IPS-NIHi7 (cell line): ENCODE measurements at regions not wholly inside any gene's neighbourhood (a gene's known extent, or its start where the extent isn't known, plus 50 kb on each side); places are given as distances from the start of the nearest gene placed in this dataset.
"Not testable (repeated sequence)": the region's sequence is repeated elsewhere in the genome, so short reads cannot be mapped to it uniquely, and the experiment has no call there.

Experiments
- DNase-seq: peaks from one replicate; pipeline ENCODE4 v3.0.0; 2012; ENCODE audit warnings: mixed read lengths; ENCODE audit errors: extremely low spot score

DNA sequence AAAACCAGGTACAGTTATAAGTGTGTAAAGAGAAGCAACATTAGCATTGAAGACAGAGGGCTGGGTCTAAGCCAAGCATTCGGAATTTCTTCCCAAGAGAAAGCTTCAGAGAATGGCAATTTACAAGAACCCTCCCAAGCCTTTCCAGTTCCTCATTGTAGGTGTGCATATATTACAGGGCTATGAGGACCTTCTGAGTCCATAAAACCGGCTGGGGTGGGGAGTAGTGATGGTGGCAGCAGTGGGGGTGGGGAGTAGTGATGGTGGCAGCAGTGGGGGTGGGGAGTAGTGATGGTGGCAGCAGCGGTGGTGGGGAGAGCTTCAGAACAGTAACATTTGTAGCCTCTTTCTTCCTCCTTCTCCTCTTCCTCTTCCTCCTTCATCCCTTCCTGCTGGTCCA is 368.7 kb upstream of the UMPS start:
- DNase-seq: no peak

DNA sequence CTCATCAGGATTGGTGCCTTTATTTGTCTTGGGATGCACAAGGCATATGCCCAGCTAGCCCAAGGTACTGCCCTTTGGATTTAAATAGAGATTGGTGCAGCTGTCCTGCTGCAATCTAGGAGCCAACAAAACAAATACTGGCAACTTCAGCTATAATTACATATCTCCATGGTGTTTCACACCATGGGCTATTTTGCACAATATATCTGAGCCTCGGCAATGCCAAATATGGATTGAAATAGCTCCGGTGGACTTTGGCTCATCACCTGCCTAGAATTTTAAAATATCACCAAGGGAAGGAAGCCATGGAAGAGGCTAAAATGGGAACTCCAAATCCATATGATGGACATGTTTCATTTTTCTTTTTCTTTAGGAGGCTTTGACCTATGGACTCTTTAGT is 367.8 kb upstream of the UMPS start:
- DNase-seq: no peak

DNA sequence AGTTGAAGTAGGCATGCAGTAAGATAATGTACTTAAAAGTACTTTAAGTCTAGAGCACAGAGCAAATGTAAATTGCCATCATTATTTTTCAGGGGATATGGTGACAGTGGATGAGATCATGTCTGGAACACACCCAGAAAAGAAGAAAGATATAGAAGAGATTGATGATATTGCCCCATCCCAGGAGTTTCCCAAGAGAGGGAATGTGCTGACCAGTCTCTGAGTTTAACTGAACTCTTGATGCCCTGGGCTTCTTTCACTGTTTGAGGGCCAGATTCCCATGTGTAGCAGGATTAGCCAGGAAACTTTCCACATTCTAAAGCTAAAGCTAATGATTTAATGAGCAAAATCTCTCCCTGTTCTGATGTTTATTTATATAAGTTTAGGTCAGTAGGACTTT is 366.8 kb upstream of the UMPS start:
- DNase-seq: no peak

DNA sequence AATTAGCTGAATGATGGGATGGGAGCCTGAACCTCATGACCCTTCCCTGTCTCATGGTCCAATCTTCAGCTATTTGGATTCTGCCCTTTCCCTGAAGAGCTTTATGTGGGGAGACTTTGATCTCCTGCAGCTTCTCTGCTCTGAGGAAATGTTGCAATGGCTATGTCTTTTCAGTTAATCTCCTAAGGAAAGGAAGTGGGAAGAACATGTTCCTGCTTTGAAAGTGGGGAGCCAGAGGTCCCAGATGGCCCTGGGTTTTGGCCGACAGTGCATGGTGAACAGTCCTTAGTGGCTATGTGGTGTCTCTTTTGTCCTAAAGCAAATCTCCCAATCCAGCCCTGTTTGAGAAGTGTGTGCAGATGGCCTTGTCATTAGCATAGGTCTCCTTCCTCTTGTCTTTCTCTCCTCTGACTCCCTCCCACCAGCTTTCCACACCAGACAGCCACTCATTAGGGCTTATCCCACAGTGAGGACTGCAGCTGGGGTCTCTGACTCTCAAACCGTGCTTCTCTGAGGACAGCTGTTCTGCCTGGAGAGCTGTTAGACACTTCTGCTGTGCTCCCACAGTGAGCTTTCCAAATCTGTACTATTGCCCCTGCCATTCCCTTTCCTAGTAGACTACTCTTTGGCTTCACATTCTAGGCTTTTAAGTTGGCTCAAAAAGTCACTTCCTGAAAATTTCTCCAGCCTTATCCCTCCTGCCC is 365.8 kb upstream of the UMPS start:
- no peak for DNase-seq

DNA sequence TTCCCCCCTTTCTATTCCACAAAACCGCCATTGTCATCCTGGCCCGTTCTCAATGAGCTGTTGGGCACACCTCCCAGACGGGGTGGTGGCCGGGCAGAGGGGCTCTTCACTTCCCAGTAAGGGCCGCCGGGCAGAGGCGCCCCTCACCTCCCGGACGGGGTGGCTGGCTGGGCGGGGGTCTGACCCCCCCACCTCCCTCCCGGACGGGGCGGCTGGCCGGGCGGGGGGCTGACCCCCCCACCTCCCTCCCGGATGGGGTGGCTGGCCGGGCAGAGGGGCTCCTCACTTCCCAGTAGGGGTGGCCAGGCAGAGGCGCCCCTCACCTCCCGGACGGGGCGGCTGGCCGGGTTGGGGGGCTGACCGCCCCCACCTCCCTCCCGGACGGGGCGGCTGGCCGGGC is 363.6 kb upstream of the UMPS start:
- not testable (repeated sequence) for DNase-seq

DNA sequence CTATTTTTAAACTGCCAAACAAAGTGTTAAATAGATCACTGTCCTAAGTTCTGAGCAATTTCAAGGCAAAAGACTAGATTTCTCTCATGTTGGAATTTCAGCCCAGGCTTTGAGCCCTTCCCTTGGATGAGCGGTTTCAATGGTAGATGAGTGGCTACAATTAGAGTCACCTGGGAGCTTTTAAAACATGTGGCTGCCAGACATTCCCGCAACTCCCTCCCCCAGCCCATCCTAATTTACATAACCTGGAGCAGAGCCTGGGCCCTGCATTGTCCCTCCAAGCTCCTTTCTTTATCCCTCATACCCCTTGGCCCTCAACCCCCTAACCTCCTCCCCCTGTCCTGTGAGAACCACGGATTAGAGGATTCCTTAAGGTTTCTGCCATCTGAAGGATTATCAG is 357.5 kb upstream of the UMPS start:
- DNase-seq: peak; percentile 62

DNA sequence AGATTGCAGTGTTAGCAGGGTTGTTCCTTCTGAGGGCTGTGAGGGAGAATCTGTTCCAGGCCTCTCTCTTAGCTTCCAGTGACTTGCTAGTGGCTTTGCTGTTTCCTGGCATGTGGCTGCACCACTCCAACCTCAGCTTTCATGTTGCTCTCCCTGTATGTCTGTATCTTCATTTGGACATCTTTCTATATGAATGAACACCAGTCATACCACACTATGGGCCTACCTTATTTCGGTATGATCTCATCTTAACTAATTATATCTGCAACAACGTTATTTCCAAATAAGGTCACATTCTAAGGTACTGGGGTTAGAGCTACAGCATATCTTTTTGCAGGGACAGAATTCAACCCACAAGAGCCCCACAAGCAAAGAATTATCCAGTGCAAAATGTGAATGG is 356.7 kb upstream of the UMPS start:
- DNase-seq: no peak

DNA sequence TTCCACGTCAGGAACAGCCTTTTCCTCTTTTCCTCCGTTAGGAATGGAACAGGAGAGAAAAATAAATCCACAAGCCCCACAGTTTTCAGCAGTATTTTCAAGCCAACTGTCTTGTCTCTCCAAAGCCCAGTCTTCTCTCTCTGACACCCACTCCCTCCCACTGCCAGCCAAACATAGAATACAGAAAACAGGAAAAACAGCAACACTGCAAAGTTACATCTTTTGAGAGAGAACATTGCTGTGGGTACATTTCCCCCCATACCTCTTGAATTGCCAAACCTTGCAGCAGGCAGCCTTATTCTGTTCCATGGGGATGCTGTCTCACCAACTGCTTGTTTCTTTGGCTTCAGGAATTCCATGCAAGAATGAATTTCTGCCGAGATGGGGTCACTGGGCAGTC is 355.7 kb upstream of the UMPS start:
- DNase-seq: no peak

DNA sequence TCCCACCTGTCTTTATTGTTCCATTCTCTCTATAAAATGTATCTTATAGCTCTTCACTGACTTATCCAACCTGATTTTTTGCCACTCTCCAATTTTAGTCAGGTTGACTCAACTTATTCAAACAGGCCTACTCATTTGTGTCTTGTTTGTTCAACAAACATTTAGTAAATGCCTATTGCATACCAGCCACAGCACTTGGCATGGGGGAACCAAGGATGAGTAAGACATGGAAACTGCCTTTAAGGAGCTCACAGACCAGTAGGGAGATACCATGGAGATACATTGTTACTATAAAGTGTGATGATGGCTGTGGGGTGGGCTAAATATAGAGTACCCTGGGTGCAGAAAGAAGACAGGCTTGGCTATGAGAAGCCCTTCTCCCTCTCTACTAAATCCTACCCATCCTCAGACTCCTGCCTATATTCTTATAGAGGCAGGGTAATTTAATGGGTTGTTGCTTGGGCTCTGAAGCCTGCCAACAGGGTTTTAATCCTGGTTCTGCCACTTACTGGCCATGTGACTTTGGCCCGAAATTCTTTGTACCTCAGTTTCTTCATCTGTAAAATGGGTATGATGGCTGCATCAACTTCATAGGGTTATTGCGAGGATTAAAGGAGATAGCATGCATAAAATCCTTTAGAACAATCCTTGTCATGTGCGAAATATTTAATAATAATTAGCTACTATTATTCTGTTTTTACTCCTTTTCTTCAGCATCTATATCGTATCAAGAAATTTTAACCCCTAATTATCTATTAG is 348.5 kb upstream of the UMPS start:
- no peak for DNase-seq

DNA sequence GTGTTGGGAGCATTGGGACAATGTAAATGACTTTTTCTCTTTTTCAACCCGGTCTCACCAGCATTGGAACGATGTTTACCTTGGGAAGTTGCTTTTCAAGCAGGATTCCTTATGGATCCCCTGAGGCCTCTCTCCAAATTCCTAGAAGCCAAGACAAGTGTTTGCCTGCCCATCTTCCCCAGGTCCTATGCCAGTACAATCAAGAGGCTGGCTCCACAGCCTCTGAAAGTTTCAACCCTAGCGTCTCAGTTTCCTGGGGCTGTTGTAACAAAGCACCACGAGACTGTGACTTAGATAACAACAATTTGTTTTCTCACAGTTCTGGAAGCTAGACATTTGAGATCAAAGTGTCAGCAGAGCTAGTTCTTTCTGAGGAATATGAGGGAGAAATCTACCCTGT is 347.2 kb upstream of the UMPS start:
- no peak for DNase-seq

DNA sequence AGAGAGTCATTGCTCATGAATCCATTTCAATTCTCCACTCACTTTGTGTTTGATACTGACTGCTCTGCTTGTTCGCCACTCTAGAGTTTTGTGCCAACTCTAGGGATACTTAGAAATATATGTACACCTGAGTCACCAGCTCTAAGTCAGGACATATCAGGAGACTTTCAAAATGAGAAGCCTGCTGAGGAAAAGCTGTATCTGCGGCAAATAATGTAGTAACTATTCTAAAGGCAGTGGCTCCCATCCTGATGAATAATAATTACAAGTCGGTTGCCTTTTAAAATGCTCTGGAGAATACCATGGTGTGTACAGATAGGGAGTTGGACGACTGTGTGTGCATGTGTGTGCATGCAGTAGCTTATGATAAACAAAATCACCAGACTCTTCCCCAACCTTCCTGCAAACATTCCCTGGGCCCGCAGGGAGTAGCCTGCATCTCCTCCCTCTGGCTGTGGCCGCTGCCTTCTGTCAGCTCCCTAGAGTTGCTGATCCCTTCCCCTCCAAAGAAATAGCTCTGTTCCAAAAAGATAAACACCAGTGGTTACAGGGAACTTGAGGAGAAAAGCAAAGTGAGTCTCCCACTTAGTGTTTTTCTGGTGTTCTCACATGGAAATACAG is 346.3 kb upstream of the UMPS start:
- no peak for DNase-seq

DNA sequence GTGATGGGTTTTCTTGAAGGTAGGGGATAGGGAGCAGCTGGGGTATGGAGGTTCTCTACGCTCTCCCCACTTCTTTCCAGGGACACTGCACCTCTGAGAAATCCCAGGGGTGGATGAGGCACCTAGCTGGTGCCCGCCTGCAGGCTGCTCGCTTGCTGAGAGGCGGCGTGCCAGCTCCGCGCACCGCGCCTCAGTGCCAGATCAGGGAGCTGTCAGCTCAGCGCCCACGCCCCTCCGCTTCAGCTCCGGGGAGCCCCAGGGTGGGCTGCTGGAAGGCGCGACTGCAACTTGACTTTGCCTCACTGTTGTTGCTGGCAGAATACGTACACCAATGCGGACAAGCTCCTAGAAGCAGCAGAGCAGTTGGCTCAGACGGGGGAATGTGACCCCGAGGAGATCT is 345.7 kb upstream of the UMPS start:
- no peak for DNase-seq

DNA sequence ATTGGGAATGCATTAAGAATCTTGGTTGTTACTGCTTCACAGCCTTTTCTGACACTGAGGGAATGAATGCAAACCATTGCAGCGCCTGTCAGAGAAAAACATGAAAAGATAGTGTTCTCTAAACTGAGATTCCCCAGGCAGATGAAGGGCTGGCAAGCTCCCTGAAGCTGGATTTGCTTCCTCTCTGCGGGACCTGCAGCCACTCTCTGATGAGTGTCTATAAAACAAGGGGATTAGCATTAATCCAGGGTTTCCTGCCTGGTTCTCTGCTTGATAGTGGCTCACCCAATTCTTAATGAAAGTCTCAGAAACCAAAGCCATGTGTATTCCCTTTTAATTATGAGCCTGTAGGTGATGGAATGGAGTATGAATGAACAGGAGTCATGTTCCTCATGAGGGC is 344.3 kb upstream of the UMPS start:
- no peak for DNase-seq

DNA sequence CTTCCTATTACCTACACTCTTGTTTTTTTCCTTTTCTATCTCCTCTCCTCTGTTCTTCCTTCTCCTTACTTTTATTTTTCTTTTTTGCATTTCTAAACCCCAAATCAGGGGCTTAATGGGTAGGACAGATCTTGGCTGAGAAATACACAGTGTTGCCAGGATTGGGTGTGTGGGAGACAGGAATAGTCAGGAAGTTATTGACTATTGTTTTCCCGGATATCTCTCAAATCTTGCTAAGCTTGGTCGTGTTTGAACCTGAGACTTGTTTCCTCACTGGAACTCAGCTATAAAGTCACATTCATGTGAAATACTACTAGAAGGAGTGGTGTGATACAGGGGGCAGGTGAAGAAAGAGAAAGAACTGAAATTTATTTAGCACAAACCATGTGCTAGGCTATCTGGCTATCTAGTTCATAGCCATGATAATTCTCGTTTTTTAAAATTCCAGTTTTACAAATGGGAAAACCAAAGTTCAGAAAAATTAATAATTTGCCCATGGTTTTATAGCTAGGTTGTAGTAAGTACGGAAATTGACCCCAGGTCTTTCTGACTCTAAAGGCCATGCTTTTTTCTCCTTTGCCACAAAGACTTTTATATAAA is 343.2 kb upstream of the UMPS start:
- no peak for DNase-seq

DNA sequence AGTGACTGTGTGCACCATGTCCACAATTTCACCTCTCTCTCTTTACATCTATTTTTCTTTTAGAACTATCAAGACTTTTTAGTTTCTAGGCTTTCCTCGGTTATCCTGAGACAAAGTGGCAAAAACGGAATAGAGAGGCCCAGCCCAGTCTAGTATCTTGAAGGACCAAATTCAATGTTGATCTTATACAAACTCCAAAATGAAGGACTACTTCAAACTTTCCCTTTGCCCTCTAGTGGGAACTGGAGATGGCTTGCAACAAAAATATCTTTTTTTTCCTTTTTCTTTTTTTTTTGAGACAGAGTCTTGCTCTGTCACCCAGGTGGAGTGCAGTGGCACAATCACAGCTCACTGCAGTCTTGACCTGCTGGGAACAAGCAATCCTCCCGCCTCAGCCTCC is 338.5 kb upstream of the UMPS start:
- DNase-seq: no peak

DNA sequence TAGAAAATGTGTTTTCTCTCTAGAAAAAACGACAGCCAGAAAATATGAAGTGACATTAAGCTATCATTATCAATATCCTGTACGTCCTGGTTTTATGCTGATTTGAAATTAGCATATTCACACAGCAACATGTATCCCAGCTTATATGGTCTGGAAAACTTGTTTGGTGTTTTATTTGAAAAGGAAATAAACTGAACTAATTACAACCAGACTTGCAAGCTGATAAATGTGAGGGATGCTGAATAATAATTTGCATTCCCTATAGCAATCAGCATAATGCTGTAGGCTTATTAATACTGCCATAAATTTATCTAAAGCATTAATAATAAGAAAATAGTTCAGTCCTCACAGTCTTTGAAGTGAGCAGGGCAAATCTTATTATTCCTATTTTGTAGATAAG is 336.9 kb upstream of the UMPS start:
- no peak for DNase-seq

DNA sequence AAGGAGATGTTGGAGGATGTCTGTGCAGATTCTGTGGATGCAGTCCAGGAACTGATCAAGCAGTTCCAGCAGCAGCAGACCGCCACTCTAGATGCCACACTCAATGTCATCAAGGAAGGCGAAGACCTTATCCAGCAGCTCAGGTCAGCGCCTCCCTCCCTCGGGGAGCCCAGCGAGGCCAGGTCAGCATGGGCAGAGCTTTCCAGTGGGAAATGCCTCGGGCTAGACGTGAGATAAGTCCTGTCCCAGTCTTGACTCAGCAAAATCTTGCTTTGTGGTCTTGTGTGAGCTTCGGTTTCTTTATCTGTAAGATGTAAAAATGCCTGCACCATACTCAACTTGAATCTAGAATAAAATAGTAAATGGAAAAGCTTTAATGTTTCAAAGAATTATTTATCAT is 335.1 kb upstream of the UMPS start:
- no peak for DNase-seq

DNA sequence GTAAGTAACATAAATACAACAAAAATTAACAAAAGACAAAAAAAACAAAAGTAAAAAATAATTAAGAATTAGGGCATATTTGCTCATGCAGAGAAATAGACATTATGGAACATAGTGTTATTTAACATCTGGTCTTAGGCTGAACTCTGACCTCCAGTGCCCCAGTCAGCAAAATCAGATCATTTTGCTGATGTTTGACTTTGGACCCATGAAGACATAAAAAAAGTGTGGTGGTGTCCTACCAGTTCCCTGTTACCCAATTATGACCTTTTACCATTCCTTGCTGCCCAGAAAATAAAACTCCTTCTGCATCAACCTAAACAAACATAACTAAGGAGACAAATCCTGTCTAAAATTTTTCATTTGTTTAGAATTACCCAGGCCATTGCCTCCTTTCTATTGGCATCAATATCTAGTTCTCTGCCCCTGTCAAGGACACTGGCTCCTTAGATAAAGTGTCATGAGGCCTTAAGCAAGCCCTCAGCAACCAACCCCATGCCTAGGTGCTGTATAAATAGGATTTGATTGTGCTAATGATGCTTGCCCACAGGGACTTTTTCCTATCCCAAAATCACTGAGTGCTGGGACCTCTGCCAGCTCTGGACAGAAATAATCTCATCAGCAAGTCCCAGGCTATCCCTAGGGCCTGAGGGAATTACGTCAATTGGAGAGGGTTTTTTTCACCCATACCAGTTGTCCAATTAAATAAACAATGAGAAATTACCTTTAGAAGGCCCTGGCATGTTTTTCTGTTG is 334.5 kb upstream of the UMPS start:
- no peak for DNase-seq

DNA sequence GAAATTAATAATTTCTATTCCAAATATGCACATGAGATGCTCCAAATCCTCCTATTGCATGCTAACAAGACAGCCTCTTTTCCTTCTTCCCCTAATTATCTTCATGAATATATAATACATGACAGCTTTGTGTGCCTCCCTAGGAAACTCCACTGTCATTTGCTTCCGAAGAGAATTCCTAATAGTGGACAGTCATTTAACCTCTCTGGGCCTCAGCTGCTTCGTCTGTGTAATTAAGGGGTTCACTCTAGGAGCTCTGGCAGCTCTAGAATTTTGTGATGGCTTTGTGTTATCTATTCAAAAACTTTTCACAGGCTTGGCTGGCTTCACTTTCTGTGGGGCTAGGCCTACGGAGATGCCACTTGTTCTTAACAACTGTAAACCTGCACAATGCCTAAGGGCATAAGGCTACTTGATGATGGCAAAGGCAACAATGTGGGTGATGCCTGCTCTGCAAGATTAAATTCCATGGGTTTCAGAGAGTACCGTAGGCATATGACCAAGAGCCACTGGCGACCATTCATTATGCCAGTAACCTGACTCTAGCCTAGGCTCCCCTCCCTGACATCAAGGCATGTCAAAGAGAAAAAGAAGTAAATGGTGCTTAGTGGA is 333.8 kb upstream of the UMPS start:
- DNase-seq: no peak

DNA sequence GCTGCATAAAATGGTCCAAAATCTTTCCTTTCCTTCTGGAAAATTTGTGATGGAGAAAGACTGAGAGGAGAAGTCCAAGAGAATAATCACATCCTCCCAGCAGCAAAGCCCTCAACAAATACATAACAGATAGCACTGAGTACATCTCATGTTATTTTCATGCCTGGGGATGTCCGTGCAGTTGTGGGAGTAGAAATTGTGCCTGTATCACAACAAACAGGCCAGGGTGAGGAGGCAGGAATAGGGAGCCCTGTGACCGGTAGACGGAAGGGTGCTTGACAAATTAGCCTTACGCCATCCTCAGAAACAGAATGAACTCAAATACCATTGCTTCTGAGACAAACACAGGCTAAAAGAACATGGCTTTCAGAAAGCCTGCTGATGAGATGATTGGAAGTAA is 333.2 kb upstream of the UMPS start:
- DNase-seq: no peak

DNA sequence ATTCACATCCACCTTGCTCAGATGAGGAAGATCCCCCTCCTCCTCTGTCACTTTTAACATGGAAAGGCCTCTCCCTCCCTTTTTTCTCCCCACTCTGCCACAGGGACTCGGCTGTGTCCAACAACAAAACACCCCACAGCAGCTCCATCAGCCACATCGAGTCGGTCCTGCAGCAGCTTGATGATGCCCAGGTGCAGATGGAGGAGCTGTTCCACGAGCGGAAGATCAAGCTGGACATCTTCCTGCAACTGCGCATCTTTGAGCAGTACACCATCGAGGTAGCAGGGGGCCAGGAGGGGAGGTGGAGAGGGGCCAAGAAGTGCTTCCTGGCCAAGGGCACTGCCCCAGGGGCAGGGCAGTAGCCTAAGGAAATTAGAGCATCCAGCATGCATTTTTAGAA is 331.7 kb upstream of the UMPS start:
- no peak for DNase-seq

DNA sequence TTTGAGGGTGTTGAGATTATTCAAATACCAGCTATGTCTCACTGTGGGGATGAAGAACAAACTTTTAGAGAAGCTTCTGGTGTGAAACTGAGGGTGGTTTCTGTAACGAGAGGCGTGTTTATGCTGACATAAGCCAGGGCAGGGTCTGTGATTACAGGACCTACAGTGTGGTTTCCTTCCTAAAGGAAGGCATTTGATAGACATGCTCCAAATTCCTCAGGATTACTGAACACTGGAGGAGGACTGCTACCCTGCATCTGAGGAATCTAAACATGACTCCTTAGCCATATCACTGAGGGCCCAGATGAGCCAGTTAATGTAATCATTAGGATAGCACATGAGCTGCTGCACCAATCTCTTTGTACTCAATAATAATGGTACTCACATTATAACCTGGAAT is 328.4 kb upstream of the UMPS start:
- DNase-seq: no peak
